IPS DF 6.9 (cell line): ENCODE measurements at regions not wholly inside any gene's neighbourhood (a gene's known extent, or its start where the extent isn't known, plus 50 kb on each side); places are given as distances from the start of the nearest gene placed in this dataset.
"Not testable (repeated sequence)": the region's sequence is repeated elsewhere in the genome, so short reads cannot be mapped to it uniquely, and the experiment has no call there.

ENCODE experiments used
- DNase-seq: peaks from one replicate; pipeline ENCODE4 v3.0.0-alpha.2; 2013; ENCODE audit warnings: low read depth, low spot score
- H3K27ac ChIP-seq: one replicate; pipeline ENCODE4 v1.5.1; 2013; ENCODE audit warnings: low read length, control low read depth
- H3K27me3 ChIP-seq: 2 replicates; pipeline ENCODE4 v1.6.1; 2013; ENCODE audit warnings: mild to moderate bottlenecking, low read length; ENCODE audit not compliant: control insufficient read depth, insufficient read depth
- H3K36me3 ChIP-seq: 2 replicates; pipeline ENCODE4 v1.6.1; 2013; ENCODE audit warnings: low read length; ENCODE audit not compliant: control insufficient read depth, insufficient read depth
- H3K4me1 ChIP-seq: 2 replicates; pipeline ENCODE4 v1.6.1; 2013; ENCODE audit warnings: low read length; ENCODE audit not compliant: control insufficient read depth, insufficient read depth
- H3K4me3 ChIP-seq: 2 replicates; pipeline ENCODE4 v1.5.1; 2013; ENCODE audit warnings: mild to moderate bottlenecking, low read length
- H3K9me3 ChIP-seq: 2 replicates; pipeline ENCODE4 v1.6.1; 2013; ENCODE audit warnings: low read length, inconsistent platforms; ENCODE audit not compliant: control insufficient read depth, insufficient read depth
- WGBS: extraction: QIAGEN DNeasy Blood & Tissue Kit; methylation state at CpG from one replicate; pipeline ENCODE4 v1.1.7; 2013; ENCODE audit warnings: mixed read lengths, missing lambda C conversion rate; ENCODE audit not compliant: insufficient read length, insufficient coverage; 5-methylcytosine and 5-hydroxymethylcytosine counted together

- no peaks in the 10 kb centered on the region for H3K9me3 ChIP-seq
- H3K4me3 ChIP-seq, result no peak overlapping the region
- H3K27me3 ChIP-seq, result no peaks in the 10 kb centered on the region
- DNase-seq, result no peak
- H3K4me1 ChIP-seq, result no peaks in the 10 kb centered on the region
- WGBS, result no CpG with 5 or more reads among the region's 5 CpGs
- H3K36me3 ChIP-seq, result no peaks in the 10 kb centered on the region
- no peak overlapping the region for H3K27ac ChIP-seq
These were observed 669.5 kb downstream of the MAFB start for GRCh38 chr20:40019510-40019909.

GRCh38 chr20:40017765-40018164, 671.3 kb downstream of the MAFB start:
- H3K27ac ChIP-seq, result no peak overlapping the region
- H3K4me1 ChIP-seq, result no peaks in the 10 kb centered on the region
- no peaks in the 10 kb centered on the region for H3K9me3 ChIP-seq
- H3K36me3 ChIP-seq, result no peaks in the 10 kb centered on the region
- no peak for DNase-seq
- H3K4me3 ChIP-seq, result no peak overlapping the region
- no CpG with 5 or more reads among the region's 1 CpG for WGBS
- no peaks in the 10 kb centered on the region for H3K27me3 ChIP-seq

- DNase-seq, result no peak
- H3K27ac ChIP-seq, result no peak overlapping the region
- H3K4me3 ChIP-seq, result no peak overlapping the region
- H3K36me3 ChIP-seq, result no peaks in the 10 kb centered on the region
- no peaks in the 10 kb centered on the region for H3K27me3 ChIP-seq
- no peaks in the 10 kb centered on the region for H3K9me3 ChIP-seq
- WGBS, result no CpG with 5 or more reads among the region's 4 CpGs
- no peaks in the 10 kb centered on the region for H3K4me1 ChIP-seq
These were observed 672.1 kb downstream of the MAFB start for GRCh38 chr20:40016890-40017289.

- Histone ChIP-seq H3K36me3 (no peaks in the 10 kb centered on the region), H3K4me3 (no peak overlapping the region), H3K27ac (no peak overlapping the region), H3K9me3 (no peaks in the 10 kb centered on the region), H3K27me3 (no peaks in the 10 kb centered on the region), H3K4me1 (no peaks in the 10 kb centered on the region)
- no CpG with 5 or more reads among the region's 1 CpG for WGBS
- DNase-seq, result no peak
These were observed 672.6 kb downstream of the MAFB start for GRCh38 chr20:40016392-40016791.

- H3K27me3 ChIP-seq, H3K4me3 ChIP-seq, DNase-seq, H3K9me3 ChIP-seq, H3K4me1 ChIP-seq, H3K27ac ChIP-seq, H3K36me3 ChIP-seq: not testable (repeated sequence)
- no CpG with 5 or more reads among the region's 5 CpGs for WGBS
These were observed 677.0 kb downstream of the MAFB start for GRCh38 chr20:40012026-40012425.

GRCh38 chr20:40010483-40010882, 678.6 kb downstream of the MAFB start:
- Histone ChIP-seq H3K4me3 (no peak overlapping the region), H3K4me1 (no peaks in the 10 kb centered on the region), H3K27me3 (no peaks in the 10 kb centered on the region), H3K9me3 (no peaks in the 10 kb centered on the region), H3K36me3 (no peaks in the 10 kb centered on the region), H3K27ac (no peak overlapping the region)
- no CpG with 5 or more reads among the region's 2 CpGs for WGBS
- no peak for DNase-seq

GRCh38 chr20:40009542-40009941, 679.5 kb downstream of the MAFB start:
- Histone ChIP-seq H3K27me3 (no peaks in the 10 kb centered on the region), H3K27ac (no peak overlapping the region), H3K4me1 (no peaks in the 10 kb centered on the region), H3K9me3 (no peaks in the 10 kb centered on the region), H3K4me3 (no peak overlapping the region), H3K36me3 (no peaks in the 10 kb centered on the region)
- DNase-seq, result no peak
- no CpG with 5 or more reads among the region's 3 CpGs for WGBS

- no peak overlapping the region for H3K4me3 ChIP-seq
- H3K9me3 ChIP-seq, result no peaks in the 10 kb centered on the region
- no peak overlapping the region for H3K27ac ChIP-seq
- H3K27me3 ChIP-seq, result no peaks in the 10 kb centered on the region
- DNase-seq, result no peak
- no peaks in the 10 kb centered on the region for H3K36me3 ChIP-seq
- H3K4me1 ChIP-seq, result no peaks in the 10 kb centered on the region
- WGBS, result no CpG with 5 or more reads among the region's 3 CpGs
These were observed 680.9 kb downstream of the MAFB start for GRCh38 chr20:40008177-40008576.

GRCh38 chr20:40006168-40006860, 682.7 kb downstream of the MAFB start:
- DNase-seq, result no peak
- H3K4me1 ChIP-seq, result no peaks in the 10 kb centered on the region
- H3K27ac ChIP-seq, result no peak overlapping the region
- H3K9me3 ChIP-seq, result no peaks in the 10 kb centered on the region
- H3K4me3 ChIP-seq, result no peak overlapping the region
- no peaks in the 10 kb centered on the region for H3K27me3 ChIP-seq
- no CpG with 5 or more reads among the region's 1 CpG for WGBS
- no peaks in the 10 kb centered on the region for H3K36me3 ChIP-seq

GRCh38 chr20:40004092-40004491, 684.9 kb downstream of the MAFB start:
- H3K27ac ChIP-seq, H3K36me3 ChIP-seq, DNase-seq, H3K4me1 ChIP-seq, H3K27me3 ChIP-seq, H3K9me3 ChIP-seq, H3K4me3 ChIP-seq: not testable (repeated sequence)
- WGBS, result no CpG with 5 or more reads among the region's 2 CpGs

- H3K36me3 ChIP-seq, result no peaks in the 10 kb centered on the region
- H3K27me3 ChIP-seq, result no peaks in the 10 kb centered on the region
- H3K4me1 ChIP-seq, result no peaks in the 10 kb centered on the region
- no CpG with 5 or more reads among the region's 2 CpGs for WGBS
- H3K4me3 ChIP-seq, result no peak overlapping the region
- no peak for DNase-seq
- no peak overlapping the region for H3K27ac ChIP-seq
- H3K9me3 ChIP-seq, result no peaks in the 10 kb centered on the region
These were observed 695.3 kb downstream of the MAFB start for GRCh38 chr20:39993742-39994141.
